Hepatocyte (in vitro differentiated cells): ENCODE measurements at regions not wholly inside any gene's neighbourhood (a gene's known extent, or its start where the extent isn't known, plus 50 kb on each side); places are given as distances from the start of the nearest gene placed in this dataset.

Source experiments
- DNase-seq: peaks from one replicate; pipeline ENCODE4 v3.0.0-alpha.2; 2016; ENCODE audit warnings: low spot score
- H2AFZ ChIP-seq: fragments of 200-600 bp; sonication (generic); 2 replicates; pipeline ENCODE4 v1.6.0; 2016; ENCODE audit warnings: antibody characterized with exemption, mild to moderate bottlenecking
- H3K27ac ChIP-seq: fragments of 200-600 bp; sonication (generic); 2 replicates; pipeline ENCODE4 v1.5.1; 2016; ENCODE audit warnings: mild to moderate bottlenecking
- H3K27me3 ChIP-seq: fragments of 200-600 bp; sonication (generic); 2 replicates; pipeline ENCODE4 v1.6.1; 2016
- H3K36me3 ChIP-seq: fragments of 200-600 bp; sonication (generic); replicated peaks from 2 replicates; pipeline ENCODE4 v1.5.1; 2016; ENCODE audit warnings: low read depth; ENCODE audit not compliant: insufficient read depth
- H3K4me1 ChIP-seq: fragments of 200-600 bp; sonication (generic); 2 replicates; pipeline ENCODE4 v1.5.1; 2016; ENCODE audit warnings: mild to moderate bottlenecking, moderate library complexity; ENCODE audit not compliant: insufficient read depth
- H3K4me2 ChIP-seq: fragments of 200-600 bp; sonication (generic); 2 replicates; pipeline ENCODE4 v1.6.0; 2016
- H3K4me3 ChIP-seq: fragments of 200-600 bp; sonication (generic); 2 replicates; pipeline ENCODE4 v1.5.1; 2016; ENCODE audit warnings: mild to moderate bottlenecking
- H3K79me2 ChIP-seq: fragments of 200-600 bp; sonication (generic); 2 replicates; pipeline ENCODE4 v1.6.0; 2017; ENCODE audit warnings: mild to moderate bottlenecking
- H3K9me2 ChIP-seq: fragments of 200-600 bp; sonication (generic); replicated peaks from 2 replicates; pipeline ENCODE4 v1.6.0; 2017; ENCODE audit warnings: mild to moderate bottlenecking; ENCODE audit not compliant: insufficient read depth
- H3K9me3 ChIP-seq: fragments of 200-600 bp; sonication (generic); 2 replicates; pipeline ENCODE4 v1.5.1; 2016; ENCODE audit warnings: low read depth, mild to moderate bottlenecking
- H4K20me1 ChIP-seq: fragments of 200-600 bp; sonication (generic); 2 replicates; pipeline ENCODE4 v1.6.0; 2016; ENCODE audit warnings: mild to moderate bottlenecking; ENCODE audit not compliant: insufficient read depth, poor library complexity, severe bottlenecking
- CTCF ChIP-seq: fragments of 200-600 bp; sonication (generic); IDR thresholded peaks from 2 replicates; pipeline ENCODE4 v1.5.1; 2016; ENCODE audit warnings: antibody characterized with exemption, mild to moderate bottlenecking; ENCODE audit not compliant: poor library complexity
- EZH2 ChIP-seq: fragments of 200-600 bp; sonication (generic); IDR thresholded peaks from 2 replicates; pipeline ENCODE4 v1.6.1; 2016; ENCODE audit warnings: antibody characterized with exemption, mild to moderate bottlenecking, borderline replicate concordance
- EZH2phosphoT487 ChIP-seq: fragments of 200-600 bp; sonication (generic); IDR thresholded peaks from one replicate; pipeline ENCODE4 v1.6.1; 2018; ENCODE audit warnings: antibody characterized with exemption, mild to moderate bottlenecking, low read depth, moderate library complexity; ENCODE audit not compliant: unreplicated experiment, severe bottlenecking
- WGBS: methylation state at CpG from one replicate; pipeline ENCODE4 v1.1.6; 2016; ENCODE audit warnings: low lambda C conversion rate; ENCODE audit errors: missing lambda C conversion rate; 5-methylcytosine and 5-hydroxymethylcytosine counted together

- H3K9me3 ChIP-seq = no peaks in the 10 kb centered on the region
- no peaks in the 10 kb centered on the region for H3K4me1 ChIP-seq
- no peak overlapping the region for H3K4me3 ChIP-seq
- H3K27ac ChIP-seq = no peak overlapping the region
- H3K79me2 ChIP-seq = no peaks in the 10 kb centered on the region
- no peaks in the 10 kb centered on the region for H3K36me3 ChIP-seq
- H4K20me1 ChIP-seq = no peaks in the 10 kb centered on the region
- no peak for TF ChIP-seq CTCF
- DNase-seq = no peak
- no peak overlapping the region for H2AFZ ChIP-seq
- WGBS = 95% methylated on average over 3 of the region's 3 CpGs
- no peaks in the 10 kb centered on the region for H3K9me2 ChIP-seq
- no peak overlapping the region for H3K4me2 ChIP-seq
- H3K27me3 ChIP-seq = no peaks in the 10 kb centered on the region
Observed at GRCh38 chr7:67976490-67976889, 979.9 kb downstream of the TYW1 start.

- DNase-seq = no peak
- 75% methylated on average over 1 of the region's 1 CpG for WGBS
- Histone ChIP-seq H3K36me3 (no peaks in the 10 kb centered on the region), H3K4me1 (no peaks in the 10 kb centered on the region), H3K27ac (no peak overlapping the region), H3K9me3 (no peaks in the 10 kb centered on the region), H3K4me3 (no peak overlapping the region), H3K79me2 (no peaks in the 10 kb centered on the region), H3K27me3 (no peaks in the 10 kb centered on the region), H3K9me2 (no peaks in the 10 kb centered on the region), H2AFZ (no peak overlapping the region), H4K20me1 (no peaks in the 10 kb centered on the region), H3K4me2 (no peak overlapping the region)
- TF ChIP-seq EZH2 = no peak
- no peak for TF ChIP-seq CTCF
Observed at GRCh38 chr7:67983486-67983885, 986.9 kb downstream of the TYW1 start.

- TF ChIP-seq EZH2phosphoT487 = no peak
- Histone ChIP-seq H2AFZ (no peak overlapping the region), H3K4me3 (no peak overlapping the region), H3K9me3 (no peaks in the 10 kb centered on the region), H3K36me3 (no peaks in the 10 kb centered on the region), H4K20me1 (no peaks in the 10 kb centered on the region), H3K27ac (no peak overlapping the region), H3K27me3 (no peaks in the 10 kb centered on the region), H3K79me2 (no peaks in the 10 kb centered on the region), H3K4me1 (no peaks in the 10 kb centered on the region), H3K9me2 (no peaks in the 10 kb centered on the region), H3K4me2 (no peak overlapping the region)
- no peak for DNase-seq
- WGBS = 76% methylated on average over 4 of the region's 4 CpGs
Observed at GRCh38 chr7:67984326-67984725, 987.7 kb downstream of the TYW1 start.

GRCh38 chr7:67989142-67989541, 992.5 kb downstream of the TYW1 start:
- Histone ChIP-seq H2AFZ (no peak overlapping the region), H3K4me2 (no peak overlapping the region), H3K4me1 (no peaks in the 10 kb centered on the region), H3K27ac (no peak overlapping the region), H3K4me3 (no peak overlapping the region), H3K79me2 (no peaks in the 10 kb centered on the region), H3K9me3 (no peaks in the 10 kb centered on the region), H3K36me3 (no peaks in the 10 kb centered on the region), H3K9me2 (no peaks in the 10 kb centered on the region), H3K27me3 (no peaks in the 10 kb centered on the region), H4K20me1 (no peaks in the 10 kb centered on the region)
- DNase-seq = no peak
- 60% methylated on average over 4 of the region's 4 CpGs for WGBS
- TF ChIP-seq EZH2 = no peak
- TF ChIP-seq CTCF = no peak
- TF ChIP-seq EZH2phosphoT487 = no peak
